ENCODE measurements at regions not wholly inside any gene's neighbourhood (a gene's known extent, or its start where the extent isn't known, plus 50 kb on each side); places are given as distances from the start of the nearest gene placed in this dataset.

GRCh38 chr2:151083856-151084795, 177.5 kb downstream of the RBM43 start:
- DNase-seq = no peak

GRCh38 chr2:151078889-151079288, 182.8 kb downstream of the RBM43 start:
- no peak for DNase-seq

GRCh38 chr2:151071906-151072305, 189.8 kb downstream of the RBM43 start:
- no peak for DNase-seq

GRCh38 chr2:151071382-151071781, 190.3 kb downstream of the RBM43 start:
- DNase-seq = no peak

- DNase-seq = no peak
Measured at GRCh38 chr2:151070253-151070652, 191.4 kb downstream of the RBM43 start.

- no peak for DNase-seq
Measured at GRCh38 chr2:151067658-151068369, 193.8 kb downstream of the RBM43 start.

GRCh38 chr2:151063271-151063670, 198.4 kb downstream of the RBM43 start:
- no peak for DNase-seq

- DNase-seq = no peak
Measured at GRCh38 chr2:151060287-151060686, 201.4 kb downstream of the RBM43 start.

GRCh38 chr2:151056870-151057269, 204.8 kb downstream of the RBM43 start:
- DNase-seq = no peak

- no peak for DNase-seq
Measured at GRCh38 chr2:151053661-151053990, 208.0 kb downstream of the RBM43 start.

GRCh38 chr2:151052850-151053660, 208.6 kb downstream of the RBM43 start:
- no peak for DNase-seq

- peak; percentile 30 for DNase-seq
Measured at GRCh38 chr2:151051574-151052220, 210.0 kb downstream of the RBM43 start.

- no peak for DNase-seq
Measured at GRCh38 chr2:151049746-151050145, 211.9 kb downstream of the RBM43 start.

- DNase-seq = no peak
Measured at GRCh38 chr2:151048331-151049054, 213.2 kb downstream of the RBM43 start.

- DNase-seq = no peak
Measured at GRCh38 chr2:151043484-151043883, 218.2 kb downstream of the RBM43 start.

- no peak for DNase-seq
Measured at GRCh38 chr2:151042964-151043363, 218.7 kb downstream of the RBM43 start.

- DNase-seq = no peak
Measured at GRCh38 chr2:151040039-151040438, 221.6 kb downstream of the RBM43 start.

GRCh38 chr2:151038516-151038915, 223.1 kb downstream of the RBM43 start:
- DNase-seq = no peak

GRCh38 chr2:151037434-151037833, 224.2 kb downstream of the RBM43 start:
- no peak for DNase-seq

GRCh38 chr2:151033271-151034248, 228.1 kb downstream of the RBM43 start:
- DNase-seq = no peak

GRCh38 chr2:151032741-151033191, 228.9 kb downstream of the RBM43 start:
- DNase-seq = no peak
